PFSK-1 (cell line): ENCODE measurements at regions not wholly inside any gene's neighbourhood (a gene's known extent, or its start where the extent isn't known, plus 50 kb on each side); places are given as distances from the start of the nearest gene placed in this dataset.

ENCODE experiments used
- POLR2AphosphoS5 ChIP-seq: IDR thresholded peaks from 2 replicates; pipeline ENCODE4 v1.6.1; 2012; ENCODE audit warnings: low read depth, mild to moderate bottlenecking, control low read depth, low read length, moderate library complexity
- SIN3A ChIP-seq: IDR thresholded peaks from 2 replicates; pipeline ENCODE4 v1.6.1; 2012; ENCODE audit warnings: mild to moderate bottlenecking, low read length, moderate library complexity, borderline replicate concordance; ENCODE audit not compliant: insufficient read depth
- TAF1 ChIP-seq: IDR thresholded peaks from 2 replicates; pipeline ENCODE4 v1.6.1; 2012; ENCODE audit warnings: low read length, control low read depth, borderline replicate concordance; ENCODE audit not compliant: insufficient read depth
- TF ChIP-seq, protein P1 (sequence below), 2 experiments: IDR thresholded peaks; 2 replicates each; pipeline versions ENCODE4 v1.6.1 to v1.8.0; 2011 to 2012; ENCODE audit warnings: low read depth in 2 of 2, low read length in 2 of 2, control low read depth in 1 of 2, inconsistent platforms in 1 of 2, mild to moderate bottlenecking in 1 of 2, moderate library complexity in 1 of 2; ENCODE audit not compliant: insufficient read depth in 1 of 2

DNA sequence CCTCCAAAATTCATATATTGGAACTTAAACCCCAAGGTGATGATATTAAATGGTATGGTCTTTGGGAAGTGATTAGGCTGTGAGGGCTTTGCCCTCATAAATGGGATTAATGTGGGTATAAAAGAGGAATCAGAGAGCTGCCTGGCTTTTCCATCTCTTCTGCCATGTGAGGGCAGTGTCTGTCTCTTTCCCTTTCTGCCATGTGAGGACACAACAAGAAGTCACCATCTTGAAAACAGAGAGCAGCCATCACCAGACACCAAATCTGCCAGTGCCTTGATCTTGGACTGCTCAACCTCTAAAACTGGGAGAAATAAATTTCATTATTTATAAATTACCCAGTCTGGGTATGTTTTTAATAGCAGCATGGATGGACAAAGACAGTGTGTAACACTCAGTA is 263.0 kb downstream of the PAX1 start:
- TF ChIP-seq POLR2AphosphoS5 (no peak), TAF1 (no peak), SIN3A (no peak)
- TF ChIP-seq, protein P1, sequence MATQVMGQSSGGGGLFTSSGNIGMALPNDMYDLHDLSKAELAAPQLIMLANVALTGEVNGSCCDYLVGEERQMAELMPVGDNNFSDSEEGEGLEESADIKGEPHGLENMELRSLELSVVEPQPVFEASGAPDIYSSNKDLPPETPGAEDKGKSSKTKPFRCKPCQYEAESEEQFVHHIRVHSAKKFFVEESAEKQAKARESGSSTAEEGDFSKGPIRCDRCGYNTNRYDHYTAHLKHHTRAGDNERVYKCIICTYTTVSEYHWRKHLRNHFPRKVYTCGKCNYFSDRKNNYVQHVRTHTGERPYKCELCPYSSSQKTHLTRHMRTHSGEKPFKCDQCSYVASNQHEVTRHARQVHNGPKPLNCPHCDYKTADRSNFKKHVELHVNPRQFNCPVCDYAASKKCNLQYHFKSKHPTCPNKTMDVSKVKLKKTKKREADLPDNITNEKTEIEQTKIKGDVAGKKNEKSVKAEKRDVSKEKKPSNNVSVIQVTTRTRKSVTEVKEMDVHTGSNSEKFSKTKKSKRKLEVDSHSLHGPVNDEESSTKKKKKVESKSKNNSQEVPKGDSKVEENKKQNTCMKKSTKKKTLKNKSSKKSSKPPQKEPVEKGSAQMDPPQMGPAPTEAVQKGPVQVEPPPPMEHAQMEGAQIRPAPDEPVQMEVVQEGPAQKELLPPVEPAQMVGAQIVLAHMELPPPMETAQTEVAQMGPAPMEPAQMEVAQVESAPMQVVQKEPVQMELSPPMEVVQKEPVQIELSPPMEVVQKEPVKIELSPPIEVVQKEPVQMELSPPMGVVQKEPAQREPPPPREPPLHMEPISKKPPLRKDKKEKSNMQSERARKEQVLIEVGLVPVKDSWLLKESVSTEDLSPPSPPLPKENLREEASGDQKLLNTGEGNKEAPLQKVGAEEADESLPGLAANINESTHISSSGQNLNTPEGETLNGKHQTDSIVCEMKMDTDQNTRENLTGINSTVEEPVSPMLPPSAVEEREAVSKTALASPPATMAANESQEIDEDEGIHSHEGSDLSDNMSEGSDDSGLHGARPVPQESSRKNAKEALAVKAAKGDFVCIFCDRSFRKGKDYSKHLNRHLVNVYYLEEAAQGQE (IDR thresholded peaks at IDR 0.05; ENCODE audit: insufficient read depth in 1 of 2, low read depth in 2 of 2, low read length in 2 of 2), result no peak
